Progenitor cell of endocrine pancreas (in vitro differentiated cells): ENCODE measurements at regions not wholly inside any gene's neighbourhood (a gene's known extent, or its start where the extent isn't known, plus 50 kb on each side); places are given as distances from the start of the nearest gene placed in this dataset.
A peak's percentile ranks its signal among the peaks of the same experiment; 100 is the strongest.

Experiments used
- DNase-seq: peaks from one replicate; pipeline ENCODE4 v3.0.0; 2021; ENCODE audit warnings: low spot score; ENCODE audit not compliant: unreplicated experiment
- H3K27ac Mint-ChIP-seq: 2 replicates; pipeline ENCODE4 v1.8.0; 2021; ENCODE audit warnings: mild to moderate bottlenecking, moderate library complexity, mixed read lengths
- H3K27me3 Mint-ChIP-seq: 2 replicates; pipeline ENCODE4 v1.8.0; 2021; ENCODE audit warnings: mixed read lengths
- H3K36me3 Mint-ChIP-seq: 2 replicates; pipeline ENCODE4 v1.8.0; 2022; ENCODE audit warnings: mixed read lengths; ENCODE audit not compliant: insufficient read depth
- H3K4me1 Mint-ChIP-seq: 2 replicates; pipeline ENCODE4 v1.8.0; 2021; ENCODE audit warnings: low read depth, mixed read lengths
- H3K4me3 Mint-ChIP-seq: 2 replicates; pipeline ENCODE4 v1.8.0; 2021; ENCODE audit warnings: low read depth, mild to moderate bottlenecking, moderate library complexity, mixed read lengths
- H3K9me3 Mint-ChIP-seq: 2 replicates; pipeline ENCODE4 v1.8.0; 2021; ENCODE audit warnings: low read depth, mixed read lengths
- CTCF ChIP-seq: fragments of 200-600 bp; sonication (generic); IDR thresholded peaks from one replicate; pipeline ENCODE4 v1.5.0; 2021; ENCODE audit warnings: antibody characterized with exemption, mild to moderate bottlenecking; ENCODE audit not compliant: unreplicated experiment

- no peak overlapping the region for H3K27ac Mint-ChIP-seq
- TF ChIP-seq CTCF = no peak
- no peaks in the 10 kb centered on the region for H3K9me3 Mint-ChIP-seq
- H3K4me3 Mint-ChIP-seq = no peak overlapping the region
- DNase-seq = no peak
- H3K27me3 Mint-ChIP-seq = no peaks in the 10 kb centered on the region
- no peaks in the 10 kb centered on the region for H3K36me3 Mint-ChIP-seq
- peaks cover 25% of the 10 kb centered on the region for H3K4me1 Mint-ChIP-seq
Observed at GRCh38 chr1:21347072-21347581, 56.9 kb upstream of the ECE1 start.

DNA sequence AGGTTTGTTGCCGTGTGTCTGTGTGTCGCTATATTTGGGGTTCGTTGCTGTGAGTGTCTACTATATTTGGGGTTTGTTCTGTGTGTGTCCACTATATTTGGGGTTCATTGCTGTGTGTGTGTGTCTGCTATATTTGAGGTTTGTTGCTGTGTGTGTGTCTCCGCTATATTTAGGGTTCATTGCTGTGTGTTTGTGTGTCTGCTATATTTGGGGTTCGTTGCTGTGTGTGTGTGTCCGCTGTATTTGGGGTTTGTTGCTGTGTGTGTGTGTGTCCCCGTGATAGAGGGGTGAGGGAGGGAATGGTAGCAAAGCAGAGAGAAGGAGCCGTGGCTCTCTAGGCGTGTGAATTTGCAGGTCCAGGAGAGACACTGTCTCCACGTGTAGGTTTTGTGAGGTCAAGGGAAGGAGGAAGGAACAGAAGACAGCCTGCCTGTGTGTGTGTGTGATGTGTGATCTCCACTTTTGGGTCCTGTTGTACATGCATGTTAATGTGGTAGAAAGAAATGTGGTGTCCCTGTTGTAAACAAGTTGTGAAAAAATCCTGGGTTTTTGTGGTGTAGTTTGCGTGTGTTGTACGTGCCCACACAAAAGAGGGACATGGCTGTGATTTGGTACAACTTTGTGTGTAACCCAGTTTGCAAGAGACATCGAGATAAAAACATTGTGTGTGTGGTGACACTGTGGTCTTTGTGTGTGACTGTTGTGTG, 56.3 kb upstream of the ECE1 start:
- DNase-seq = no peak
- Mint-ChIP-seq H3K27ac (no peak overlapping the region), H3K4me3 (no peak overlapping the region), H3K4me1 (peaks cover 31% of the 10 kb centered on the region), H3K27me3 (no peaks in the 10 kb centered on the region), H3K9me3 (no peaks in the 10 kb centered on the region), H3K36me3 (no peaks in the 10 kb centered on the region)
- TF ChIP-seq CTCF = no peak

- no peaks in the 10 kb centered on the region for H3K9me3 Mint-ChIP-seq
- DNase-seq = no peak
- peak overlapping the region; percentile 79 for H3K27ac Mint-ChIP-seq
- no peak for TF ChIP-seq CTCF
- H3K27me3 Mint-ChIP-seq = no peaks in the 10 kb centered on the region
- peak overlapping the region; percentile 88 for H3K4me3 Mint-ChIP-seq
- no peaks in the 10 kb centered on the region for H3K36me3 Mint-ChIP-seq
- peaks cover 42% of the 10 kb centered on the region for H3K4me1 Mint-ChIP-seq
Observed at GRCh38 chr1:21344750-21345443, 54.6 kb upstream of the ECE1 start.

DNA sequence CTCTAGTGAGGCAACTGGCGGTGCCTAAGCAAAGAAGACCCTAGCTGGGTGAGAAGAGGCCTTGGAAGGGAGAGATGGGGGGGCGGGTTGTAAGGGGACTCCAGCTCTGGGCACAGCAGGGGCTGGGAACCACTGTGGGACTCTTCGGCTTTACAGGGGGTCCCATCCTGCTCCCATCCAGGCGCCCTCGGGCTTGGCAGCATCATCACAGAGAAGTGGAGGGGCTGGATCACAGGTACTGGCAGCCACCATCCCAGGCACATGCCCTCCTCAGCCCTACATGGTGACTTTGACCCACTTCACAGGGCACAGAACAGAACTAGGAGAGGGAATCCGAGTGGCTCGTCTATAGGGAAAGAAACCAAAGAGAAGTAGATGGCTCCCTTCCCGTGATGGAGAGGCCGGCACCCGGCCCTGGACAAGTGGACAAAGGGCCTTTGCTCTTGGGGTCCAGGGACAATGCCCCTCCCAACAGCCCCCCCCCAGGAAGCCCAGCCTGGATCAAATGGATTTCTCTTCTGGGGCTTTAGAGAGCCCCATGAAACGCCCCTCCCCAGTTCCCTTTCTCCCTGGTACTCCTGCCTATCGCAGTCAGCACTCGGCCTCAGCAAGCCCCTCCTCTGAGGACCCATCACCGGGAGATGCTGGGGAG, 54.0 kb upstream of the ECE1 start:
- no peak for DNase-seq

More for the DNA sequence above, 54.0 kb upstream of the ECE1 start:
- peak overlapping the region; percentile 88 for H3K4me3 Mint-ChIP-seq
- no peaks in the 10 kb centered on the region for H3K36me3 Mint-ChIP-seq
- no peaks in the 10 kb centered on the region for H3K9me3 Mint-ChIP-seq
- no peaks in the 10 kb centered on the region for H3K27me3 Mint-ChIP-seq
- H3K4me1 Mint-ChIP-seq = peaks cover 48% of the 10 kb centered on the region
- peak overlapping the region; percentile 79 for H3K27ac Mint-ChIP-seq
- TF ChIP-seq CTCF = no peak
